Natural killer cell (primary cell): ENCODE measurements at regions not wholly inside any gene's neighbourhood (a gene's known extent, or its start where the extent isn't known, plus 50 kb on each side); places are given as distances from the start of the nearest gene placed in this dataset.
"Not testable (repeated sequence)": the region's sequence is repeated elsewhere in the genome, so short reads cannot be mapped to it uniquely, and the experiment has no call there.

ENCODE experiments used
- ATAC-seq, 3 donors: fragments of 150-1000 bp in 2 of 3; fragments of 200-7000 bp in 1 of 3; cut with Tn5 transposase; 1 replicate in 1 of 3; 2 replicates in 2 of 3; pipeline ENCODE4 v1.10.0; 2021; ENCODE audit warnings: mild to moderate bottlenecking in 2 of 3, moderate library complexity in 2 of 3
- DNase-seq, 2 donors: peaks; one replicate each; pipeline versions ENCODE4 v3.0.0 to v3.0.0-alpha.2; 2013 to 2021; ENCODE audit warnings: mixed read lengths in 1 of 2
- H3K27ac ChIP-seq: one replicate; pipeline ENCODE4 v1.5.1; 2013; ENCODE audit warnings: mild to moderate bottlenecking, low read length
- H3K27me3 ChIP-seq: one replicate; pipeline ENCODE4 v1.6.1; 2013; ENCODE audit warnings: low read length; ENCODE audit not compliant: control insufficient read depth, insufficient read depth
- H3K36me3 ChIP-seq: one replicate; pipeline ENCODE4 v1.6.1; 2013; ENCODE audit warnings: low read length; ENCODE audit not compliant: control insufficient read depth, insufficient read depth
- H3K4me1 ChIP-seq: one replicate; pipeline ENCODE4 v1.6.1; 2013; ENCODE audit warnings: low read length; ENCODE audit not compliant: control insufficient read depth, insufficient read depth
- H3K4me3 ChIP-seq: one replicate; pipeline ENCODE4 v1.5.1; 2013; ENCODE audit warnings: low read length
- H3K9me3 ChIP-seq: one replicate; pipeline ENCODE4 v1.6.1; 2013; ENCODE audit warnings: low read length; ENCODE audit not compliant: control insufficient read depth, insufficient read depth
- H3K27ac Mint-ChIP-seq, 2 donors: one replicate each; pipeline ENCODE4 v1.8.0; 2022; ENCODE audit warnings: mild to moderate bottlenecking in 2 of 2, mixed read lengths in 2 of 2, moderate library complexity in 1 of 2
- H3K27me3 Mint-ChIP-seq, 2 donors: one replicate each; pipeline ENCODE4 v1.8.0; 2022; ENCODE audit warnings: low read depth in 2 of 2, mixed read lengths in 2 of 2
- H3K36me3 Mint-ChIP-seq: one replicate; pipeline ENCODE4 v1.8.0; 2022; ENCODE audit warnings: mixed read lengths
- H3K4me1 Mint-ChIP-seq, 2 donors: one replicate each; pipeline ENCODE4 v1.8.0; 2022; ENCODE audit warnings: mixed read lengths in 2 of 2
- H3K4me3 Mint-ChIP-seq: one replicate; pipeline ENCODE4 v1.8.0; 2022; ENCODE audit warnings: mild to moderate bottlenecking, moderate library complexity, mixed read lengths
- H3K9me3 Mint-ChIP-seq, 2 donors: one replicate each; pipeline ENCODE4 v1.8.0; 2022; ENCODE audit warnings: mixed read lengths in 2 of 2
- CTCF ChIP-seq: fragments of 200-600 bp; IDR thresholded peaks from one replicate; pipeline ENCODE4 v1.8.0; 2022; ENCODE audit warnings: antibody characterized with exemption
- WGBS: methylation state at CpG from one replicate; pipeline ENCODE4 v1.1.7; 2013; ENCODE audit warnings: missing lambda C conversion rate; ENCODE audit not compliant: insufficient coverage; 5-methylcytosine and 5-hydroxymethylcytosine counted together
- intact Hi-C: fragments of 100-400 bp; cut with micrococcal nuclease; formaldehyde crosslinking; loops from one replicate; pipeline ENCODE4 v1.14.2; 2022

GRCh38 chr11:7175007-7175406 lies 76.7 kb upstream of the SYT9 start:
- Mint-ChIP-seq H3K27ac (no peak overlapping the region), H3K4me1 (no peaks in the 10 kb centered on the region), H3K27me3 (peaks cover 0 to 6% of the 10 kb centered on the region in 2 donors), H3K9me3 (no peaks in the 10 kb centered on the region), H3K36me3 (no peaks in the 10 kb centered on the region), H3K4me3 (no peak overlapping the region)
- no peak overlapping the region for H3K4me3 ChIP-seq
- TF ChIP-seq CTCF = no peak
- H3K4me1 ChIP-seq = no peaks in the 10 kb centered on the region
- ATAC-seq (no peak), DNase-seq (no peak)
- no peak overlapping the region for H3K27ac ChIP-seq
- H3K9me3 ChIP-seq = no peaks in the 10 kb centered on the region
- intact Hi-C loops = no loop called here
- H3K36me3 ChIP-seq = no peaks in the 10 kb centered on the region
- no peaks in the 10 kb centered on the region for H3K27me3 ChIP-seq

GRCh38 chr11:7186190-7186589 lies 65.5 kb upstream of the SYT9 start:
- no peak overlapping the region for H3K27ac ChIP-seq
- no peak overlapping the region for H3K27ac Mint-ChIP-seq
- peaks cover 5% of the 10 kb centered on the region for H3K9me3 ChIP-seq
- no peaks in the 10 kb centered on the region for H3K36me3 Mint-ChIP-seq
- H3K27me3 Mint-ChIP-seq = peaks cover 0 to 7% of the 10 kb centered on the region in 2 donors
- no peaks in the 10 kb centered on the region for H3K4me1 Mint-ChIP-seq
- H3K4me3 Mint-ChIP-seq = no peak overlapping the region
- ATAC-seq (no peak), DNase-seq (no peak)
- H3K36me3 ChIP-seq = no peaks in the 10 kb centered on the region
- peaks cover 0 to 6% of the 10 kb centered on the region in 2 donors for H3K9me3 Mint-ChIP-seq
- no peaks in the 10 kb centered on the region for H3K27me3 ChIP-seq
- no peak for TF ChIP-seq CTCF
- H3K4me1 ChIP-seq = no peaks in the 10 kb centered on the region
- 90% methylated on average over 2 of the region's 2 CpGs for WGBS
- intact Hi-C loops = no loop called here
- no peak overlapping the region for H3K4me3 ChIP-seq

- no peak for DNase-seq
- no CpG with 5 or more reads among the region's 1 CpG for WGBS
- no peaks in the 10 kb centered on the region for H3K36me3 Mint-ChIP-seq
- H3K4me1 ChIP-seq = no peaks in the 10 kb centered on the region
- no peak overlapping the region for H3K4me3 Mint-ChIP-seq
- peaks cover 0 to 6% of the 10 kb centered on the region in 2 donors for H3K9me3 Mint-ChIP-seq
- no peak overlapping the region for H3K4me3 ChIP-seq
- H3K27me3 Mint-ChIP-seq = peaks cover 0 to 7% of the 10 kb centered on the region in 2 donors
- H3K27ac ChIP-seq = no peak overlapping the region
- no peak for ATAC-seq
- no peaks in the 10 kb centered on the region for H3K36me3 ChIP-seq
- intact Hi-C loops = no loop called here
- no peak overlapping the region for H3K27ac Mint-ChIP-seq
- TF ChIP-seq CTCF = no peak
- peaks cover 2% of the 10 kb centered on the region for H3K9me3 ChIP-seq
- H3K27me3 ChIP-seq = no peaks in the 10 kb centered on the region
- no peaks in the 10 kb centered on the region for H3K4me1 Mint-ChIP-seq
Observed at GRCh38 chr11:7186676-7187075, 65.0 kb upstream of the SYT9 start.

- DNase-seq, H3K9me3 Mint-ChIP-seq, H3K4me1 Mint-ChIP-seq, H3K36me3 ChIP-seq, H3K27me3 Mint-ChIP-seq, H3K27ac ChIP-seq, ATAC-seq, H3K36me3 Mint-ChIP-seq, H3K4me3 ChIP-seq, H3K4me3 Mint-ChIP-seq, intact Hi-C loops, H3K27me3 ChIP-seq, H3K27ac Mint-ChIP-seq, H3K9me3 ChIP-seq, H3K4me1 ChIP-seq: not testable (repeated sequence)
- 92% methylated on average over 4 of the region's 4 CpGs for WGBS
Observed at GRCh38 chr11:7192785-7193184, 58.9 kb upstream of the SYT9 start.
